Astrocyte of the hippocampus (primary cell): ENCODE measurements at regions not wholly inside any gene's neighbourhood (a gene's known extent, or its start where the extent isn't known, plus 50 kb on each side); places are given as distances from the start of the nearest gene placed in this dataset.
"Not testable (repeated sequence)": the region's sequence is repeated elsewhere in the genome, so short reads cannot be mapped to it uniquely, and the experiment has no call there.

Experiments used
- DNase-seq: peaks from one replicate; pipeline ENCODE4 v3.0.0; 2011; ENCODE audit warnings: low read depth, low spot score

- no peak for DNase-seq
Measured at GRCh38 chr1:65062339-65062738, 85.7 kb upstream of the AK4 start.

GRCh38 chr1:65063025-65063424, 85.0 kb upstream of the AK4 start:
- DNase-seq = no peak

- no peak for DNase-seq
Measured at GRCh38 chr1:65064981-65065380, 83.0 kb upstream of the AK4 start.

GRCh38 chr1:65065524-65066418, 82.2 kb upstream of the AK4 start:
- no peak for DNase-seq

- peak; percentile 66 for DNase-seq
Measured at GRCh38 chr1:65066419-65066765, 81.6 kb upstream of the AK4 start.

- DNase-seq = peak; percentile 67
Measured at GRCh38 chr1:65066766-65067490, 81.1 kb upstream of the AK4 start.

- DNase-seq = peak; percentile 71
Measured at GRCh38 chr1:65067491-65068201, 80.4 kb upstream of the AK4 start.

GRCh38 chr1:65068202-65069010, 79.6 kb upstream of the AK4 start:
- DNase-seq = peak; percentile 28

GRCh38 chr1:65069011-65069565, 78.9 kb upstream of the AK4 start:
- DNase-seq = no peak

- DNase-seq = no peak
Measured at GRCh38 chr1:65072845-65073244, 75.2 kb upstream of the AK4 start.

GRCh38 chr1:65075123-65075976, 72.7 kb upstream of the AK4 start:
- DNase-seq = peak; percentile 60

- no peak for DNase-seq
Measured at GRCh38 chr1:65077369-65077768, 70.6 kb upstream of the AK4 start.

GRCh38 chr1:65079941-65080340, 68.1 kb upstream of the AK4 start:
- DNase-seq = peak; percentile 15

- DNase-seq = peak; percentile 35
Measured at GRCh38 chr1:65082346-65083040, 65.5 kb upstream of the AK4 start.

- DNase-seq = peak; percentile 13
Measured at GRCh38 chr1:65083263-65083896, 64.6 kb upstream of the AK4 start.

GRCh38 chr1:65084066-65084465, 63.9 kb upstream of the AK4 start:
- no peak for DNase-seq

GRCh38 chr1:65087519-65087918, 60.5 kb upstream of the AK4 start:
- DNase-seq = not testable (repeated sequence)

- no peak for DNase-seq
Measured at GRCh38 chr1:65090406-65090805, 57.6 kb upstream of the AK4 start.

- DNase-seq = no peak
Measured at GRCh38 chr1:65092691-65093090, 55.3 kb upstream of the AK4 start.
